BE2C (cell line): ENCODE measurements at regions not wholly inside any gene's neighbourhood (a gene's known extent, or its start where the extent isn't known, plus 50 kb on each side); places are given as distances from the start of the nearest gene placed in this dataset.

Source experiments
- DNase-seq: peaks from one replicate; pipeline ENCODE4 v3.0.0-alpha.2; 2020
- H3K27me3 ChIP-seq: fragments of 250-450 bp; sonication (Bioruptor Pico); 2 replicates; pipeline ENCODE4 v1.5.1; 2020; ENCODE audit warnings: mild to moderate bottlenecking
- H3K36me3 ChIP-seq: fragments of 250-450 bp; sonication (Bioruptor Pico); 2 replicates; pipeline ENCODE4 v1.5.1; 2020; ENCODE audit warnings: mild to moderate bottlenecking
- H3K4me1 ChIP-seq: fragments of 250-450 bp; sonication (Bioruptor Pico); 2 replicates; pipeline ENCODE4 v1.5.1; 2020
- H3K4me3 ChIP-seq: 2 replicates; pipeline ENCODE4 v1.5.1; 2011; ENCODE audit warnings: low read depth, low read length
- H3K9me3 ChIP-seq: fragments of 250-450 bp; sonication (Bioruptor Pico); 2 replicates; pipeline ENCODE4 v1.5.1; 2020
- TF ChIP-seq, protein P1 (sequence below): IDR thresholded peaks from 2 replicates; pipeline ENCODE4 v1.5.1; 2012; ENCODE audit warnings: mild to moderate bottlenecking, low read depth, low read length

DNA sequence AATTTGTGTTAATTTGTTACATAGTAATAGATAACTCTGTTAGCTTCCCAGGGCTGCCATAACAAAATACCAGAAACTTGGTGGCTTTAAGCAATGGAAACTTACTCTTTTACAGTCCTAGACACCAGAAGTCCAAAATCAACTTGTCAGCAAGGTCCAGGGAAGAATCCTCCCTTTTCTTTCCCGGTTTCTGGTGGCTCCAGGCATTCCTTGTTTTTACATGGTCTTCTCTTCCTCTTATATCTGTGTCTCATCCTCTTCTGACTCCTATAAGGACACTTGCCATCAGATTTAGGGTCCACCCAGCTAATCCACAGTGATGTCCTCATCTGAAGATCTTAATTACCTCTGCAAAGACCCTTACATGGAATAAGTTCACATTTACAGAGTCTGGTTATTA lies 95.6 kb downstream of the DDX1 start:
- H3K27me3 ChIP-seq = peaks cover 3% of the 10 kb centered on the region; the same call in 1 of the 2 replicates
- H3K4me1 ChIP-seq = no peaks in the 10 kb centered on the region
- TF ChIP-seq, protein P1, sequence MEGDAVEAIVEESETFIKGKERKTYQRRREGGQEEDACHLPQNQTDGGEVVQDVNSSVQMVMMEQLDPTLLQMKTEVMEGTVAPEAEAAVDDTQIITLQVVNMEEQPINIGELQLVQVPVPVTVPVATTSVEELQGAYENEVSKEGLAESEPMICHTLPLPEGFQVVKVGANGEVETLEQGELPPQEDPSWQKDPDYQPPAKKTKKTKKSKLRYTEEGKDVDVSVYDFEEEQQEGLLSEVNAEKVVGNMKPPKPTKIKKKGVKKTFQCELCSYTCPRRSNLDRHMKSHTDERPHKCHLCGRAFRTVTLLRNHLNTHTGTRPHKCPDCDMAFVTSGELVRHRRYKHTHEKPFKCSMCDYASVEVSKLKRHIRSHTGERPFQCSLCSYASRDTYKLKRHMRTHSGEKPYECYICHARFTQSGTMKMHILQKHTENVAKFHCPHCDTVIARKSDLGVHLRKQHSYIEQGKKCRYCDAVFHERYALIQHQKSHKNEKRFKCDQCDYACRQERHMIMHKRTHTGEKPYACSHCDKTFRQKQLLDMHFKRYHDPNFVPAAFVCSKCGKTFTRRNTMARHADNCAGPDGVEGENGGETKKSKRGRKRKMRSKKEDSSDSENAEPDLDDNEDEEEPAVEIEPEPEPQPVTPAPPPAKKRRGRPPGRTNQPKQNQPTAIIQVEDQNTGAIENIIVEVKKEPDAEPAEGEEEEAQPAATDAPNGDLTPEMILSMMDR = no peak

DNA sequence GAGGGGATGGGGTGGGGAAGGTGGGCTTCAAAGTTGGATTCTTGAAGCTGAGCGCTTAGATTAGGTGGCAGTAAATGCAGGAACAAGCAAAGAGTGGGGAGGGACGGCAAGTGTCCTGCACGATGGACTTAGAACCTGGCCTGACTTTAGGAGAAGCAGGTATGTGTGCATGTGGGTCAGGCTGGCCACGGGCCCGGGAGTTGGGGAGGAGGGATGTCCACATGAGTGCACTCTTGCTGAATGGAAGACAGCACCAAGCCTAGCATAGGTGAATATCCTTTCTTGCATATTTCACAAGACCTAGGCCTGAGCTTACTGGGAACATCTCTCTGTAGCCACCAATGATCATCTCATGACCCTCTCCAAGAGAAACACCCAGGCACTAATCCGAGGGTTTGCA lies 96.1 kb downstream of the DDX1 start:
- Histone ChIP-seq H3K4me1 (no peaks in the 10 kb centered on the region), H3K36me3 (no peaks in the 10 kb centered on the region), H3K27me3 (peaks cover 3% of the 10 kb centered on the region; the same call in 1 of the 2 replicates), H3K9me3 (no peaks in the 10 kb centered on the region), H3K4me3 (no peak overlapping the region)
- no peak for DNase-seq
- TF ChIP-seq, protein P1 = no peak

More for the DNA sequence above, 95.6 kb downstream of the DDX1 start:
- Histone ChIP-seq H3K9me3 (no peaks in the 10 kb centered on the region), H3K36me3 (no peaks in the 10 kb centered on the region), H3K4me3 (no peak overlapping the region)
- DNase-seq = no peak

DNA sequence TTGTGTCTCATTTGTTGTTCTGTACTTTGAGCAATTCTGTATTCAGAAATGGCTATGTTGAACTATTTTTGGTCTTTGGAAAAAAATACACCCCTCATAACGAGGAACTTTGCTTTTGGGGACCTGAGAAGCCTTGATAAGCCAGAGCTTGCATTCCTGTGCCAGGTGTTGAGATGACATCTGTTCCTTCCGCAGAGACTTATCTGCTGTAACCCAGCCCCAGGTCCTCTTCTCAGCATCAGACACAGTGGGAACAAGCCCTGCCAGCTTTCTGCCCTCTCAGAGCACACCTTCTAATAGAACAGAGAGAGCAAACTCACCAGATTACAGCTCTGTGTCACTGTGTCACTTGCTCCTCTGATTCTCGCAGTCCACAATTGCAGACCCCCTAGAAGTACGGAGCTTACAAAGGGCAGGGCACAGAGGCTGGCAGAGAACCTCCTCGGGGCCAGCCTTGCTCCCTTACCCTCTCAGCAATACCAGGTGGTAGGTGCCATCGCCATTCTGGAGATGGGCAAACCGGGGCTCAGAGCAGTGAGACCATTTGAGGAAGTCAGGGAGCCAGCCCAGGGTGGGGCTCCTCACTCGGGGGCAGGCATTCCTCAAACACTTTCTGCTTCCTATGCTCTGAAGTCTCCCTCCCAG lies 97.4 kb downstream of the DDX1 start:
- DNase-seq = no peak

DNA sequence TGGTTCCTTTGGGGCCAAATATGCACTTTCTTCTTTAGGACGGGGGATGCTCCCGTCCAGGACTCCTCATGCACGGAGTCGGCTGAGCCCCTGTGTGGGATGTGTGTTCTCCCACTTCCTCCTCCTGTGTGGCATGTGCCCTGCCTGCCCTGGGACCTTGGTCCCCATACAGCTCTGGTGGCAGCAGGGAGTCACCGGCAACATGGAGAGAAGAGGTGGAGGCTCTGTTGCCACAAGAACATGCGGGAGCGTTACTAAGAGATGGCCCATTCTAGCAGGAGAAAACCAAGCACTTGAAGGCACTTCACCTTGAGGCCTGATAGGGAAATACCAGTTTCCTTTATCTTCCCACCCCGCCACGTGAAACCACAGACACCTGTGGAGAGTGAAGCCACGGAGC lies 98.0 kb downstream of the DDX1 start:
- TF ChIP-seq, protein P1 = no peak
- peaks cover 3% of the 10 kb centered on the region; the same call in 1 of the 2 replicates for H3K27me3 ChIP-seq
- no peaks in the 10 kb centered on the region for H3K9me3 ChIP-seq

More for the DNA sequence above, 97.4 kb downstream of the DDX1 start:
- H3K36me3 ChIP-seq = no peaks in the 10 kb centered on the region
- H3K4me1 ChIP-seq = no peaks in the 10 kb centered on the region
- H3K9me3 ChIP-seq = no peaks in the 10 kb centered on the region
- TF ChIP-seq, protein P1 = no peak
- H3K4me3 ChIP-seq = no peak overlapping the region
- H3K27me3 ChIP-seq = peaks cover 3% of the 10 kb centered on the region; the same call in 1 of the 2 replicates

DNA sequence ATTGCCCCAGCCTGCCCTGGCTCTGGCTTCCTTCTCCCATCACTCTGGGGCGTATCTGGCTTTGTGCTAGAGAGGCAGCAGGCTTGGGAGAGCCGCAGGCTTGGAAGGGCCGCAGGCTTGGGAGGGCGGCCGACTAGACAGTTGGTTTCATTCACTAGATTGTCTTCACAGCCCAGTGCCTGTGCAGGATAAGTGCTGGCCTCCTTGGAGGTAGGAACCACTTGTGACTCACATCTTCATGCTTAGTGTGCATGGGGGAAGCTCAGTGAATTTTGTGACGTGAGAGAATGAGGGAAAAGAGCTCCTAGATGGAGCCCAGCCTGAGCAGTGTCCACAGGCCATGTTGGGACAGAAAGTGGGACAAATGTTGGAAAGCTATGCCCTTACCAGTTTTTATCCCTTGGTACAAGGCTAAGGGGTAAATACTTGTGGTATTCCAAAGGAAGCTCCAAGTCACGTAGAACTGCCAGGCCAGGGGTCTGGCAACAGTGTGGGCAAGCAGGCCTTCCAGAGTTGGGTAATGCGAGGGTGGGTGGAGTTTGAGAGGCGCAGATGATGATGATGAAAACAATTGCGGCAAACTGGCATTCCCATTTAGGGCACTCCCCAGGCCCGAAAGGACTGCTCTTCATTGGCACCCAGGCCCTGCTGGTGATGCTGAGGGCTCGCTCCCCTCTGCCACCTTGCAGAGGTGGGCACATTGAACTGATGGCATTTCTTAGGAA lies 100.1 kb downstream of the DDX1 start:
- no peaks in the 10 kb centered on the region for H3K9me3 ChIP-seq
- TF ChIP-seq, protein P1 = no peak
- H3K36me3 ChIP-seq = no peaks in the 10 kb centered on the region
- H3K4me3 ChIP-seq = no peak overlapping the region
- no peaks in the 10 kb centered on the region for H3K4me1 ChIP-seq
- DNase-seq = no peak
- peaks cover 3% of the 10 kb centered on the region; the same call in 1 of the 2 replicates for H3K27me3 ChIP-seq

More for the DNA sequence above, 98.0 kb downstream of the DDX1 start:
- no peaks in the 10 kb centered on the region for H3K36me3 ChIP-seq
- no peak overlapping the region for H3K4me3 ChIP-seq
- DNase-seq = no peak
- no peaks in the 10 kb centered on the region for H3K4me1 ChIP-seq
